GM10248 (cell line): ENCODE measurements at regions not wholly inside any gene's neighbourhood (a gene's known extent, or its start where the extent isn't known, plus 50 kb on each side); places are given as distances from the start of the nearest gene placed in this dataset.

Experiments
- CTCF ChIA-PET: fragments of 300-600 bp; sonication (Branson Sonifier 250); formaldehyde crosslinking; extraction: SDS; loops from one replicate; lab custom pipeline; 2021; ENCODE audit warnings: antibody characterized with exemption; lab: Yijun Ruan, JAX
- POLR2A ChIA-PET: fragments of 350-650 bp; sonication (Branson Sonifier 250); formaldehyde crosslinking; extraction: SDS; loops from one replicate; lab custom pipeline; 2020; ENCODE audit warnings: antibody characterized with exemption; lab: Yijun Ruan, JAX
- DNase-seq: peaks from one replicate; pipeline ENCODE4 v3.0.0; 2012; ENCODE audit errors: extremely low spot score
- TF ChIP-seq, protein P1 (sequence below): IDR thresholded peaks from 2 replicates; pipeline ENCODE4 v1.5.1; 2012; ENCODE audit warnings: mild to moderate bottlenecking, low read depth; ENCODE audit errors: extremely low read depth, missing control alignments, control extremely low read depth

DNA sequence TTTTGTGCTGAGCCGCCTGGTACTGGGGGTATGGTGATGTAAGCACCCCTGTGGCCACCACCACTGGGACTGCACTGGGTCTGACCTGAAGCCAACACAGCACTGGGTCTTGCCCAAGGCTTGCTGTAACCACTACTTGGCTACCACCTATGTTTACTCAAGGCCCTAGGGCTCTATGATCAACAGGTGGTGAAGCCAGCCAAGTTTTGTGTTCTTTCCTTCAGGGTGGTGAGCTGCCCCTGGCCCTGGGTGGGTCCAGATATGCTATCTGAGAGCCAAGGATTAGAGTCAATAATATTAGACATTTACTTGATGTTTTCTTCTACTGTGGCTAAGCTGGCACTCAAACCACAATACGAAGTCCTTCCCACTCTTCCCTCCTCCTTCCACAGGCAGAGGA, 55.1 kb upstream of the PAGE4 start:
- ChIA-PET POLR2A (no interaction called here), CTCF (no interaction called here)
- TF ChIP-seq, protein P1, sequence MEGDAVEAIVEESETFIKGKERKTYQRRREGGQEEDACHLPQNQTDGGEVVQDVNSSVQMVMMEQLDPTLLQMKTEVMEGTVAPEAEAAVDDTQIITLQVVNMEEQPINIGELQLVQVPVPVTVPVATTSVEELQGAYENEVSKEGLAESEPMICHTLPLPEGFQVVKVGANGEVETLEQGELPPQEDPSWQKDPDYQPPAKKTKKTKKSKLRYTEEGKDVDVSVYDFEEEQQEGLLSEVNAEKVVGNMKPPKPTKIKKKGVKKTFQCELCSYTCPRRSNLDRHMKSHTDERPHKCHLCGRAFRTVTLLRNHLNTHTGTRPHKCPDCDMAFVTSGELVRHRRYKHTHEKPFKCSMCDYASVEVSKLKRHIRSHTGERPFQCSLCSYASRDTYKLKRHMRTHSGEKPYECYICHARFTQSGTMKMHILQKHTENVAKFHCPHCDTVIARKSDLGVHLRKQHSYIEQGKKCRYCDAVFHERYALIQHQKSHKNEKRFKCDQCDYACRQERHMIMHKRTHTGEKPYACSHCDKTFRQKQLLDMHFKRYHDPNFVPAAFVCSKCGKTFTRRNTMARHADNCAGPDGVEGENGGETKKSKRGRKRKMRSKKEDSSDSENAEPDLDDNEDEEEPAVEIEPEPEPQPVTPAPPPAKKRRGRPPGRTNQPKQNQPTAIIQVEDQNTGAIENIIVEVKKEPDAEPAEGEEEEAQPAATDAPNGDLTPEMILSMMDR = no peak
- DNase-seq = no peak

DNA sequence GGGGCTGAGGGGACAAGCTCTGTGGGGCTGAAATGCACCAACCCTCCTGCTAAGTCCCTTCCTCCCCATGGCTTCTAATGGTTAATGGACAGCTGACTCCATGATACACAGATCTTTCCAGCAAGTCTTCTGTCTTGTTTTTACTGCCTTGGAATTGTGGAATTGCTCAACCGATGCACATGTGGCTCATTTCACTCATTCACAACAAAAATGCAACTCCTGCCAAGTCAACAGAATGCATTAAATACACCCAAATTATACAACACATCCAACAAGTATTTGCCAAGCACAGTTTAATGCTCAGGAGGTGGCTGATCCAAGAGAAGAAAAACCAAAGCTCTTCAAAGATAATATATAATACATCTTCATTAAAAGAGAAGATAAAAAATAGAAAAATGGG, 61.9 kb upstream of the PAGE4 start:
- TF ChIP-seq, protein P1 = no peak
- DNase-seq = no peak

DNA sequence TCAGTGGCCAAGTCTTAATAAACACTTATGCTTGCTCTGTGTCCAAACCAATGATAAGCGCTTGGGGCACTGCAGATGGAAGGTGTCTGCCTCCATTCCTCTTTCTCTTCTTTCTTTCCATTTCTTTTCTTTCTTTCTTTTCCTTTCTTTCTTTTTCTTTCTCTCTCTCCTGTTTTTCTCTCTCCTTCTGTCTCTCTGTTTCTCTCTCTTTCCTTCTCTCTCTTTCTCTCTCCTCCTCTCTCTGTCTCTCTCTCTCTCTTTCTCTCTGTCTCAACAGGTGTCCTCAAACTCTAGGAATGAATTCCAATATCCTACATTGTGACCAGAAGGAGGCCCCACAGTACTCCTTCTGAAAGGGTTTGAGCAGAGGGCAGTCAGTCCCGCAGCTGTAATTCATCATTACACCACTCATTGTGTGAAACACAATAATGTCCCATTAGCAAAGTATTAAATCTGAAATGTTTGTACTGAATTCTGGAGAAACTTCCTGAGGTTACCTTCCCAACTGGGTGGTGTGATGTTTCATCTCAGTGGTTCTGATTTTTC, 66.5 kb upstream of the PAGE1 start:
- CTCF ChIA-PET = interaction anchor here (1.1 to 1.6 kb wide), 2 partner anchors 8 to 75 kb away, joined by 3 to 4 read pairs; no protein-coding TSS in a partner anchor
- DNase-seq = no peak
- POLR2A ChIA-PET = no interaction called here
- TF ChIP-seq, protein P1 = no peak

More for the DNA sequence above, 61.9 kb upstream of the PAGE4 start:
- POLR2A ChIA-PET = no interaction called here
- CTCF ChIA-PET = interaction anchor here (0.9 to 1.0 kb wide), 2 partner anchors 13 to 35 kb away, joined by 3 read pairs; no protein-coding TSS in a partner anchor

DNA sequence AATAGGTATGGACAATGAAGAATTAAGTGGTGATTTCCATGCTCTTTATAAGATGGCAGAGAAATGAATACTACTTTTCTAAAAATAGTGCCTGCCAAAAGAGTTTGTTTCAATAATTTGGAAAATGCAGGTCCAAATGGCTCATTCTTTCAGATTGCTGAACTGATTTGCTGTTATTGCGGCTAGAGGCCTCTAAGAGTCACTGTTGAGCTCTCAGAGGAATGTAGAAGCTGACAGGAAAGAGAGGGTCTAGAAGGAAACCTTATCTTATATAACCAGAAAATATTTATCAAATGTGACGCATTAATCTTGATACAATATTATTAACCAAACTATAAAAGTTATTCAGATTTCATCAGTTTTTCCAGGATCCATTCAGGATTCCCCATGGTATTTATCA, 65.7 kb upstream of the PAGE1 start:
- ChIA-PET POLR2A (no interaction called here), CTCF (interaction anchor here (1.3 to 1.6 kb wide), 2 partner anchors 76 to 470 kb away, joined by 3 to 4 read pairs; no protein-coding TSS in a partner anchor)
- TF ChIP-seq, protein P1 = peak; percentile 60
- peak; percentile 10 for DNase-seq

DNA sequence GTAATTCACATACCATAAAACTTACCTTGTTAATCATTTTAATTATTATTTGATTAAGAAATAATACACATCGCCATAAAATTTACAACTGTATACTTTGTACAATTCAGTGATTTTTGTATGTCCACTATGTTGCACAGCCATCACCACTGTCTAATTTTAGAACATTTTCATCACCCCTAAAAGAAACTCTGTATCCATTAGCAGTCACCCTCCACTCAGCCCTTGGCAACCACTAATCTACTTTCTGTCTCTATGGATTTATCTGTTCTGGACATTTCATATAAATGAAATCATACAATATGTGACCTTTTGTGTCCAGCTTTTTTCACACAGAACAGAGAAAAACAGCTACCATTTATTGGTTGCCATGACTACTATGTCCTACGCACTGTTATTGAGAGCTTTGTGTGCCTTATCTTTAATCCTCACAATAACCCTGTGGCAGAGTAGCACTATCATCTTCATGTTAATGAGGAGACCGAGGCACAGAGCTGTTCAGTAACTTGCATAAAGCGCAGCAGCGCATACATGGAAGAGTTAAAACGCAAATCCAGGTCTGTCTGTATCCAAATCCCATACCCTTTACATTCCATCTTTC, 64.6 kb upstream of the PAGE1 start:
- TF ChIP-seq, protein P1 = no peak
- ChIA-PET CTCF (interaction anchor here (0.8 to 1.7 kb wide), 5 partner anchors 10 to 469 kb away, joined by 3 to 5 read pairs (median 3); no protein-coding TSS in a partner anchor), POLR2A (no interaction called here)
- no peak for DNase-seq

DNA sequence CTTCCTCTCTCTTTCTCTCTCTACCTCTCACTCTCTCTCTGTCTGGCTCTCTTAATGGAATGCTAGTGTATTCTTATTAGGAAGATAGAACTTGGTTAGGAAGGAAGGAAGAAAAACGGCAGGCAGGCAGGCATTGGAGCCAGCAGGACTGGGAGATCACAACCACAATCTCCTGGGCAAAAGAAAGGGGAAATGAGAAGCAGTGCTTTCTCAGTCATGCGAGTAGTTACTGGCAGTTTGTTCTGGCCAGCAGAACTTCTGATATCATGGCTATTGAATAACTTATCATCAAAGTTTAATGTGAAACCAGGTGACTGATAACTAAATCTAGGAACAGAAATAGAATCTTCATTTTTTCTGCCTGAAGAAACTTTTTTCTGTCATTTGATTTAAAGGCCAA, 60.9 kb upstream of the PAGE1 start:
- POLR2A ChIA-PET = no interaction called here
- DNase-seq = no peak
- TF ChIP-seq, protein P1 = no peak
- CTCF ChIA-PET = no interaction called here
